Right renal cortex interstitium (tissue), 3 donors: ENCODE measurements at regions not wholly inside any gene's neighbourhood (a gene's known extent, or its start where the extent isn't known, plus 50 kb on each side); places are given as distances from the start of the nearest gene placed in this dataset.

Experiments used
- DNase-seq, 3 donors: peaks; one replicate each; pipeline ENCODE4 v3.0.0-alpha.2; 2013; ENCODE audit warnings: low read depth in 3 of 3, low spot score in 2 of 3

GRCh38 chr3:176469694-176470205 is 727.5 kb downstream of the TBL1XR1 start:
- DNase-seq: no peak

- no peak for DNase-seq
Observed at GRCh38 chr3:176463610-176464009, 733.7 kb downstream of the TBL1XR1 start.

- no peak for DNase-seq
Observed at GRCh38 chr3:176447369-176447768, 749.9 kb downstream of the TBL1XR1 start.

- no peak for DNase-seq
Observed at GRCh38 chr3:176442326-176442725, 755.0 kb downstream of the TBL1XR1 start.

- DNase-seq: no peak
Observed at GRCh38 chr3:176439729-176440128, 757.6 kb downstream of the TBL1XR1 start.

- no peak for DNase-seq
Observed at GRCh38 chr3:176431991-176432390, 765.3 kb downstream of the TBL1XR1 start.

GRCh38 chr3:176431038-176431418 is 766.3 kb downstream of the TBL1XR1 start:
- no peak for DNase-seq

- peak in 2 of 3 donors; percentile 27 to 29 for DNase-seq
Observed at GRCh38 chr3:176430244-176431037, 766.8 kb downstream of the TBL1XR1 start.

- no peak for DNase-seq
Observed at GRCh38 chr3:176428552-176428951, 768.7 kb downstream of the TBL1XR1 start.

GRCh38 chr3:176426371-176426770 is 770.9 kb downstream of the TBL1XR1 start:
- no peak for DNase-seq

GRCh38 chr3:176416870-176417269 is 780.4 kb downstream of the TBL1XR1 start:
- DNase-seq: no peak

GRCh38 chr3:176415661-176416295 is 781.5 kb downstream of the TBL1XR1 start:
- no peak for DNase-seq

- no peak for DNase-seq
Observed at GRCh38 chr3:176412771-176413170, 784.5 kb downstream of the TBL1XR1 start.

GRCh38 chr3:176403531-176403930 is 793.8 kb downstream of the TBL1XR1 start:
- no peak for DNase-seq

GRCh38 chr3:176401211-176401610 is 796.1 kb downstream of the TBL1XR1 start:
- DNase-seq: no peak

GRCh38 chr3:176399193-176399592 is 798.1 kb downstream of the TBL1XR1 start:
- DNase-seq: no peak

- no peak for DNase-seq
Observed at GRCh38 chr3:176395240-176395639, 802.0 kb downstream of the TBL1XR1 start.

- DNase-seq: no peak
Observed at GRCh38 chr3:176378789-176379188, 818.5 kb downstream of the TBL1XR1 start.

GRCh38 chr3:176376531-176376930 is 820.8 kb downstream of the TBL1XR1 start:
- no peak for DNase-seq

- no peak for DNase-seq
Observed at GRCh38 chr3:176375519-176375918, 821.8 kb downstream of the TBL1XR1 start.

- DNase-seq: no peak
Observed at GRCh38 chr3:176362191-176362731, 835.0 kb downstream of the TBL1XR1 start.

- no peak for DNase-seq
Observed at GRCh38 chr3:176359211-176359610, 838.1 kb downstream of the TBL1XR1 start.
